ENCODE measurements at regions not wholly inside any gene's neighbourhood (a gene's known extent, or its start where the extent isn't known, plus 50 kb on each side); places are given as distances from the start of the nearest gene placed in this dataset.
"Not testable (repeated sequence)": the region's sequence is repeated elsewhere in the genome, so short reads cannot be mapped to it uniquely, and the experiment has no call there.

DNA sequence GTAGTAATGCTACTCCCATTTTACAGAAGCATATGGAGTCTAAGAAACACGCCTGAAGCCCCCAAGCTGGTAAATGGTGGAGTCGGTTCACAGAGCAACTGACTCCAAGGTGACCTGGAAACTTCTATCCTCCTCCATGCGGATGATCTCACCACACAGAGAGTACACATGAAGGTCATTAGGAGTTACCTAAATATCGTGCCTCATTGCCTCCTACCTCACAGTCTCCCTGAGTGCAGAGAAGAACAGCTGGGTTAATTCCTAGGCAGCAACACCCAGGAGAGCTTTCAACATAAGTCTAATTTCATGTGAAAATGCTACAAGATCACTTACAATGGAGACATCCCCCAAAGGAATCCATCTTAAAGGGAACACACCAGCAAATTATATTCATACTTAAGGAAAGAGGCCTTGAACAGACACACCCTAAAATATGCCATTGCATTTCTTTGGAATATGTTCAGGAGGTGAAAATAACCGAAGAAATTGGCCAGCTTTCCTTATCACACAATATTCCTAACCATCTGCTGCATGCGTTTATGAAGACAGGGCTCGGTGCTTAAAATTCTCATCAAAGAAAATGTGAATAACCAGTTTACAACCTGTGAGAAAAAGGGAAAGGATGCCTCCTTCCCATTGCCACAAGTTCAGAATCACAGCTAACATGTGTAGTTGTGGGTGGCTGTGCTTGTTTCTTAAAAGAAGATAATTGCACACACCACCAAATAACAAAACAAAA, 203.6 kb upstream of the NBEA start:
- no peak for DNase-seq (ENCODE audit: low read depth)
- H3K4me3 ChIP-seq (ENCODE audit: low read depth, low read length): no peak overlapping the region
- TF ChIP-seq MYC (IDR thresholded peaks at IDR 0.05; ENCODE audit: low read depth, low read length): no peak
- no peak for TF ChIP-seq POLR2A (IDR thresholded peaks at IDR 0.05; ENCODE audit: extremely low read depth, insufficient read length)
- TF ChIP-seq, protein P1, sequence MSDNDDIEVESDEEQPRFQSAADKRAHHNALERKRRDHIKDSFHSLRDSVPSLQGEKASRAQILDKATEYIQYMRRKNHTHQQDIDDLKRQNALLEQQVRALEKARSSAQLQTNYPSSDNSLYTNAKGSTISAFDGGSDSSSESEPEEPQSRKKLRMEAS (IDR thresholded peaks at IDR 0.05; ENCODE audit: low read depth, low read length): no peak
- TF ChIP-seq, protein P2, sequence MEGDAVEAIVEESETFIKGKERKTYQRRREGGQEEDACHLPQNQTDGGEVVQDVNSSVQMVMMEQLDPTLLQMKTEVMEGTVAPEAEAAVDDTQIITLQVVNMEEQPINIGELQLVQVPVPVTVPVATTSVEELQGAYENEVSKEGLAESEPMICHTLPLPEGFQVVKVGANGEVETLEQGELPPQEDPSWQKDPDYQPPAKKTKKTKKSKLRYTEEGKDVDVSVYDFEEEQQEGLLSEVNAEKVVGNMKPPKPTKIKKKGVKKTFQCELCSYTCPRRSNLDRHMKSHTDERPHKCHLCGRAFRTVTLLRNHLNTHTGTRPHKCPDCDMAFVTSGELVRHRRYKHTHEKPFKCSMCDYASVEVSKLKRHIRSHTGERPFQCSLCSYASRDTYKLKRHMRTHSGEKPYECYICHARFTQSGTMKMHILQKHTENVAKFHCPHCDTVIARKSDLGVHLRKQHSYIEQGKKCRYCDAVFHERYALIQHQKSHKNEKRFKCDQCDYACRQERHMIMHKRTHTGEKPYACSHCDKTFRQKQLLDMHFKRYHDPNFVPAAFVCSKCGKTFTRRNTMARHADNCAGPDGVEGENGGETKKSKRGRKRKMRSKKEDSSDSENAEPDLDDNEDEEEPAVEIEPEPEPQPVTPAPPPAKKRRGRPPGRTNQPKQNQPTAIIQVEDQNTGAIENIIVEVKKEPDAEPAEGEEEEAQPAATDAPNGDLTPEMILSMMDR (IDR thresholded peaks at IDR 0.05; ENCODE audit: low read depth, low read length): no peak

DNA sequence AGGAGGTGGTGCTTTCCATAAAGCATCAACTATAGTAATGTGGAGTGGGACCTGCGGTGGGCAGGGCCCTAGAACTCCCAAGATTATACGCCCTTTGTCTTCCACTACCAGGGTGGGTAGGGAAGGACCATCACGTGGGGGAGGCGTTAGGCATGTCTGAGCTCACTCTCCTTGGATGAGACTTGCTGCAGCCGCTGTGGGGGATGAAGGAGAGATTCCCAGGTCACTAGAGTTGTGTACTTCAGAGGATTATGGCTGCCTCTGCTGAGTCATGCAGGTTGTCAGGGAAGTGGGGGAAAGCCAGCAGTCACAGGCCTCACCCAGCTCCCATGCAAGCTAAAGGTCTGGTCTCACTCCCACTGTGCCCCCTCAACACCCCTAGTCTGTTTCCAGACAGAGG, 195.0 kb upstream of the NBEA start:
- DNase-seq (ENCODE audit: low read depth); H3K4me3 ChIP-seq (ENCODE audit: low read depth, low read length): not testable (repeated sequence)

GRCh38 chr13:34747507-34747906, 194.6 kb upstream of the NBEA start:
- H3K4me3 ChIP-seq (ENCODE audit: low read depth, low read length): no peak overlapping the region
- TF ChIP-seq, protein P1 (IDR thresholded peaks at IDR 0.05; ENCODE audit: low read depth, low read length): no peak
- TF ChIP-seq POLR2A (IDR thresholded peaks at IDR 0.05; ENCODE audit: extremely low read depth, insufficient read length) (no peak), MYC (IDR thresholded peaks at IDR 0.05; ENCODE audit: low read depth, low read length) (no peak)
- TF ChIP-seq, protein P2 (IDR thresholded peaks at IDR 0.05; ENCODE audit: low read depth, low read length): no peak
- no peak for DNase-seq (ENCODE audit: low read depth)

DNA sequence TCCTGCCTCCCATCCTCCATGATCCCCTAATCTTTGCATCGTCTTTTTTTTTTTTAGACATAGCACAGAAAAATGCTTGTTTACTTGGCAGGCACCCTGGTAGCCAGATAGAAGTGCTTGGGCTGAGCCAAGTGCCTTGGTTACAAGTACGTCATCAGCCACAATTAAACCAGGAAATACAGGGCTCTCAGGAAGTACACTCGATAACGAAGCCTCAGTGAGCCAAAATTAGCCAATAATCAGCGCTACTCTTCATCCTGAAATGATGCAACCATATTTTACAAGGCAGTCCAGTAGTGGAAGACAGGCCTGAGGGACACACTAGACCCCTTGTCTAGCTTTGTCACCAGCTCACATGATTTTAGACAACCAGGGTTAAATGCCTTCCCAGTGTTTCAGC, 194.0 kb upstream of the NBEA start:
- no peak overlapping the region for H3K4me3 ChIP-seq (ENCODE audit: low read depth, low read length)
- DNase-seq (ENCODE audit: low read depth): peak; percentile 2
- TF ChIP-seq, protein P1 (IDR thresholded peaks at IDR 0.05; ENCODE audit: low read depth, low read length): no peak
- TF ChIP-seq, protein P2 (IDR thresholded peaks at IDR 0.05; ENCODE audit: low read depth, low read length): no peak
- TF ChIP-seq MYC (IDR thresholded peaks at IDR 0.05; ENCODE audit: low read depth, low read length): no peak
- no peak for TF ChIP-seq POLR2A (IDR thresholded peaks at IDR 0.05; ENCODE audit: extremely low read depth, insufficient read length)

GRCh38 chr13:34748596-34748995, 193.5 kb upstream of the NBEA start:
- DNase-seq (ENCODE audit: low read depth): no peak
- no peak overlapping the region for H3K4me3 ChIP-seq (ENCODE audit: low read depth, low read length)
- TF ChIP-seq, protein P2 (IDR thresholded peaks at IDR 0.05; ENCODE audit: low read depth, low read length): no peak
- TF ChIP-seq MYC (IDR thresholded peaks at IDR 0.05; ENCODE audit: low read depth, low read length) (no peak), POLR2A (IDR thresholded peaks at IDR 0.05; ENCODE audit: extremely low read depth, insufficient read length) (no peak)
- TF ChIP-seq, protein P1 (IDR thresholded peaks at IDR 0.05; ENCODE audit: low read depth, low read length): no peak

DNA sequence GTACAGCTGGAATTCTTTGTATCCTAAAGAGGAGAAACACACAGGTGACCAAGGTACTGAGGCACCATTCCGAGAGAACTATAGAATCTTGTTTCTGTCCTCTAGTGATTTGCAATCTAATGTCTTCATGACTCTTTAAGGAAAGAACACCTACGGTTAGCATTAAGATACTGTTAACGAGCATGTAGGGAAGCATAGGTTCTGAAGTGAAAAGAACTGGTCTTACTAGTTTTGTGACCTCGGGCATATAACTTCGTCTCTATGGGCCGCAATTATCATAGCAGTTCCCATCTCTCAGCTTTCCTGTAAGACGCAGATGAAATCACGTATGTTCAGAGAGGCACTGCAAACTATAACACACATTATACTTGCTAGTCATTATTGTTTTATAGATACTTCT, 193.0 kb upstream of the NBEA start:
- TF ChIP-seq, protein P2 (IDR thresholded peaks at IDR 0.05; ENCODE audit: low read depth, low read length): no peak
- TF ChIP-seq MYC (IDR thresholded peaks at IDR 0.05; ENCODE audit: low read depth, low read length) (no peak), POLR2A (IDR thresholded peaks at IDR 0.05; ENCODE audit: extremely low read depth, insufficient read length) (no peak)
- TF ChIP-seq, protein P1 (IDR thresholded peaks at IDR 0.05; ENCODE audit: low read depth, low read length): no peak

More for the DNA sequence above, 193.0 kb upstream of the NBEA start:
- no peak for DNase-seq (ENCODE audit: low read depth)
- no peak overlapping the region for H3K4me3 ChIP-seq (ENCODE audit: low read depth, low read length)
